Activated CD4-positive, CD25-positive, alpha-beta regulatory T cell (primary cell): ENCODE measurements at regions not wholly inside any gene's neighbourhood (a gene's known extent, or its start where the extent isn't known, plus 50 kb on each side); places are given as distances from the start of the nearest gene placed in this dataset.

Experiments used
- DNase-seq, 4 experiments: peaks; one replicate each; lab custom pipeline; 2025; lab: John Stamatoyannopoulos, UW

- no peak for DNase-seq
Measured at GRCh38 chr10:10956681-10957542, 60.8 kb upstream of the CELF2 start.

GRCh38 chr10:10958041-10958440 lies 59.6 kb upstream of the CELF2 start:
- DNase-seq = no peak

- DNase-seq = no peak
Measured at GRCh38 chr10:10959666-10960065, 58.0 kb upstream of the CELF2 start.

GRCh38 chr10:10960534-10960933 lies 57.1 kb upstream of the CELF2 start:
- DNase-seq = no peak

GRCh38 chr10:10961072-10961471 lies 56.6 kb upstream of the CELF2 start:
- no peak for DNase-seq

- DNase-seq = no peak
Measured at GRCh38 chr10:10967029-10967428, 50.6 kb upstream of the CELF2 start.

GRCh38 chr10:10967581-10968256 lies 50.0 kb upstream of the CELF2 start:
- DNase-seq = no peak
